ENCODE measurements at regions not wholly inside any gene's neighbourhood (a gene's known extent, or its start where the extent isn't known, plus 50 kb on each side); places are given as distances from the start of the nearest gene placed in this dataset.

DNA sequence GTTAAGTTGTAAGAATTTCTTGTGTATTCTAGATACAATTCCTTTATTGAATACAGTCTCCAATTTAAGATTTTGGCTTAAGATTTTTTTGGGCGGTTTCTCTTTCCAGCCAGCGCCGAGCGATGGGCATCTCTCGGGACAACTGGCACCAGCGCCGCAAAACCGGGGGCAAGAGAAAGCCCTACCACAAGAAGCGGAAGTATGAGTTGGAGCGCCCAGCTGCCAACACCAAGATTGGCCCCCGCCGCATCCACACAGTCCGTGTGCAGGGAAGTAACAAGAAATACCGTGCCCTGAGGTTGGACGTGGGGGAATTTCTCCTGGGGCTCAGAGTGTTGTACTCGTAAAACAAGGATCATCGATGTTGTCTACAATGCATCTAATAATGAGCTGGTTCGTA lies 278.7 kb upstream of the TARS1 start (continued):
- TF ChIP-seq NANOG (IDR thresholded peaks at IDR 0.05; ENCODE audit: borderline replicate concordance) = no peak
- TF ChIP-seq POLR2AphosphoS5 (IDR thresholded peaks at IDR 0.05; ENCODE audit: low read depth) = no peak
- no peak for TF ChIP-seq ZNF331 (CRISPR knock-in tag; IDR thresholded peaks at IDR 0.05; ENCODE audit: low read depth)
- TF ChIP-seq JUNB (IDR thresholded peaks at IDR 0.05; ENCODE audit: unreplicated experiment) = no peak
- no peak for TF ChIP-seq STAT1 (IDR thresholded peaks at IDR 0.05; ENCODE audit: unreplicated experiment)
- TF ChIP-seq, protein P1, sequence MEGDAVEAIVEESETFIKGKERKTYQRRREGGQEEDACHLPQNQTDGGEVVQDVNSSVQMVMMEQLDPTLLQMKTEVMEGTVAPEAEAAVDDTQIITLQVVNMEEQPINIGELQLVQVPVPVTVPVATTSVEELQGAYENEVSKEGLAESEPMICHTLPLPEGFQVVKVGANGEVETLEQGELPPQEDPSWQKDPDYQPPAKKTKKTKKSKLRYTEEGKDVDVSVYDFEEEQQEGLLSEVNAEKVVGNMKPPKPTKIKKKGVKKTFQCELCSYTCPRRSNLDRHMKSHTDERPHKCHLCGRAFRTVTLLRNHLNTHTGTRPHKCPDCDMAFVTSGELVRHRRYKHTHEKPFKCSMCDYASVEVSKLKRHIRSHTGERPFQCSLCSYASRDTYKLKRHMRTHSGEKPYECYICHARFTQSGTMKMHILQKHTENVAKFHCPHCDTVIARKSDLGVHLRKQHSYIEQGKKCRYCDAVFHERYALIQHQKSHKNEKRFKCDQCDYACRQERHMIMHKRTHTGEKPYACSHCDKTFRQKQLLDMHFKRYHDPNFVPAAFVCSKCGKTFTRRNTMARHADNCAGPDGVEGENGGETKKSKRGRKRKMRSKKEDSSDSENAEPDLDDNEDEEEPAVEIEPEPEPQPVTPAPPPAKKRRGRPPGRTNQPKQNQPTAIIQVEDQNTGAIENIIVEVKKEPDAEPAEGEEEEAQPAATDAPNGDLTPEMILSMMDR (conservative IDR thresholded peaks at IDR 0.05; ENCODE audit: low read depth in 2 of 2) = no peak
- no peak for TF ChIP-seq EZH2phosphoT487 (IDR thresholded peaks at IDR 0.05; ENCODE audit: unreplicated experiment)
- TF ChIP-seq, protein P2, sequence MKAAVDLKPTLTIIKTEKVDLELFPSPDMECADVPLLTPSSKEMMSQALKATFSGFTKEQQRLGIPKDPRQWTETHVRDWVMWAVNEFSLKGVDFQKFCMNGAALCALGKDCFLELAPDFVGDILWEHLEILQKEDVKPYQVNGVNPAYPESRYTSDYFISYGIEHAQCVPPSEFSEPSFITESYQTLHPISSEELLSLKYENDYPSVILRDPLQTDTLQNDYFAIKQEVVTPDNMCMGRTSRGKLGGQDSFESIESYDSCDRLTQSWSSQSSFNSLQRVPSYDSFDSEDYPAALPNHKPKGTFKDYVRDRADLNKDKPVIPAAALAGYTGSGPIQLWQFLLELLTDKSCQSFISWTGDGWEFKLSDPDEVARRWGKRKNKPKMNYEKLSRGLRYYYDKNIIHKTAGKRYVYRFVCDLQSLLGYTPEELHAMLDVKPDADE (IDR thresholded peaks at IDR 0.05) = no peak

DNA sequence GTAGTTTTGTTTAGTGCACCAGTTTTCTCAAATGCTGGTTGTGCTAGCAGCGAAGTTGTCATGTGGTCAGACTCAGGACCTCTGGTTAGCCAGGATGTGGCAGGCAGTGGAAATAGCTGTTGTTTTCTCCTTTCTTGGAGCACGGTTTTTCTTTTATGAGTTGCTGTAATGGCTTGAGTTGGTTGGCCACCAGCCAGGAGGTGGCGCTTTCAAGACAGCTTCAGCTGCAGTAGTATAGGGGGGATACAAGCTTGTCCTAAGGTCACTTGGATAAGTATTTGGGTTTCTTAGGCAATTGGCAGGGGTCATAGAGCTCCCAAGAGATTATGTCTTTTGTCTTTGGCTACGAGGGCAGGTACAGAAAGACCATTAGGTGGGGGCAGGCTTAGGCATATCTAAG lies 274.2 kb upstream of the TARS1 start:
- Mint-ChIP-seq H3K27ac (no peak overlapping the region), H3K27me3 (ENCODE audit: insufficient read depth, low read depth, poor library complexity) (peaks cover 2% of the 10 kb centered on the region), H3K4me3 (no peak overlapping the region), H3K36me3 (ENCODE audit: low read depth) (peaks cover 12% of the 10 kb centered on the region; the same call in 2 of the 3 replicates), H3K9me3 (peaks cover 30% of the 10 kb centered on the region), H3K4me1 (no peaks in the 10 kb centered on the region)
- Histone ChIP-seq H3K79me2 (replicated peaks; ENCODE audit: insufficient read depth) (no peaks in the 10 kb centered on the region), H3K36me3 (ENCODE audit: insufficient read depth) (peaks cover 9% of the 10 kb centered on the region; the same call in 1 of the 2 replicates), H3K4me2 (no peak overlapping the region), H4K20me1 (replicated peaks; ENCODE audit: insufficient read depth) (no peaks in the 10 kb centered on the region), H3K27ac (ENCODE audit: low read depth) (no peak overlapping the region), H3K27me3 (ENCODE audit: insufficient read depth) (no peaks in the 10 kb centered on the region), H3K4me3 (no peak overlapping the region), H3F3A (replicated peaks; ENCODE audit: low read depth) (no peaks in the 10 kb centered on the region), H3K4me1 (ENCODE audit: insufficient read depth) (no peaks in the 10 kb centered on the region), H2AFZ (peak overlapping the region; percentile 64; the same call in 1 of the 2 replicates), H3K9me2 (ENCODE audit: insufficient read depth) (no peaks in the 10 kb centered on the region)
- TF ChIP-seq, protein P1 (conservative IDR thresholded peaks at IDR 0.05; ENCODE audit: low read depth in 2 of 2) = peak; percentile 49 to 67
- no peak for TF ChIP-seq POLR2AphosphoS5 (IDR thresholded peaks at IDR 0.05; ENCODE audit: low read depth)
- DNase-seq (ENCODE audit: low spot score) (peak; percentile 36), ATAC-seq (peak; percentile 43; the same call in 2 of the 3 replicates)

DNA sequence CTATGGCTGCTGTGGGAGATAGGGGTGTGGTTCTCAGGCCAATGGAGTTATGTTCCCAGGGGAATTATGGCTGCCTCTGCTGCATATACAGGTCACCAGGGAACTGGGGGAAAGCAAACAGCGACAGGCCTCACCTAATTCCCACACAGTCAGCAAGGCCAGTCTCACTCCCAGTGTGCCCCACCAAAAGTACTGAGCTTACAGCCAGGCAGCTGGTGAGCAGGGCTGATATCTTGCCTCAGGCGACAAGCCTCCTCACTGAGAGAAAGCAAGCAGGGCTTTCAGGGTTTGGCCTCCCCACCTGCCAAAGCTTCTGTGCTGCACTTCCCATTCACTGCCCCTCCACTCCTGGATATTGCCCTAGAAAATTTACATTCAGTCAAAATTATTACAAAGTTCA lies 273.8 kb upstream of the TARS1 start:
- no peaks in the 10 kb centered on the region for H3K4me1 Mint-ChIP-seq
- ATAC-seq = no peak
- TF ChIP-seq, protein P3, sequence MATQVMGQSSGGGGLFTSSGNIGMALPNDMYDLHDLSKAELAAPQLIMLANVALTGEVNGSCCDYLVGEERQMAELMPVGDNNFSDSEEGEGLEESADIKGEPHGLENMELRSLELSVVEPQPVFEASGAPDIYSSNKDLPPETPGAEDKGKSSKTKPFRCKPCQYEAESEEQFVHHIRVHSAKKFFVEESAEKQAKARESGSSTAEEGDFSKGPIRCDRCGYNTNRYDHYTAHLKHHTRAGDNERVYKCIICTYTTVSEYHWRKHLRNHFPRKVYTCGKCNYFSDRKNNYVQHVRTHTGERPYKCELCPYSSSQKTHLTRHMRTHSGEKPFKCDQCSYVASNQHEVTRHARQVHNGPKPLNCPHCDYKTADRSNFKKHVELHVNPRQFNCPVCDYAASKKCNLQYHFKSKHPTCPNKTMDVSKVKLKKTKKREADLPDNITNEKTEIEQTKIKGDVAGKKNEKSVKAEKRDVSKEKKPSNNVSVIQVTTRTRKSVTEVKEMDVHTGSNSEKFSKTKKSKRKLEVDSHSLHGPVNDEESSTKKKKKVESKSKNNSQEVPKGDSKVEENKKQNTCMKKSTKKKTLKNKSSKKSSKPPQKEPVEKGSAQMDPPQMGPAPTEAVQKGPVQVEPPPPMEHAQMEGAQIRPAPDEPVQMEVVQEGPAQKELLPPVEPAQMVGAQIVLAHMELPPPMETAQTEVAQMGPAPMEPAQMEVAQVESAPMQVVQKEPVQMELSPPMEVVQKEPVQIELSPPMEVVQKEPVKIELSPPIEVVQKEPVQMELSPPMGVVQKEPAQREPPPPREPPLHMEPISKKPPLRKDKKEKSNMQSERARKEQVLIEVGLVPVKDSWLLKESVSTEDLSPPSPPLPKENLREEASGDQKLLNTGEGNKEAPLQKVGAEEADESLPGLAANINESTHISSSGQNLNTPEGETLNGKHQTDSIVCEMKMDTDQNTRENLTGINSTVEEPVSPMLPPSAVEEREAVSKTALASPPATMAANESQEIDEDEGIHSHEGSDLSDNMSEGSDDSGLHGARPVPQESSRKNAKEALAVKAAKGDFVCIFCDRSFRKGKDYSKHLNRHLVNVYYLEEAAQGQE (IDR thresholded peaks at IDR 0.05; ENCODE audit: unreplicated experiment) = no peak
- no peak for TF ChIP-seq EZH2 (IDR thresholded peaks at IDR 0.05; ENCODE audit: low read depth, unreplicated experiment)

More for the DNA sequence above, 273.8 kb upstream of the TARS1 start:
- no peaks in the 10 kb centered on the region for H3K27me3 ChIP-seq (ENCODE audit: insufficient read depth)
- Mint-ChIP-seq H3K4me3 (no peak overlapping the region), H3K9me3 (peaks cover 30% of the 10 kb centered on the region), H3K27ac (no peak overlapping the region), H3K36me3 (ENCODE audit: low read depth) (peaks cover 12% of the 10 kb centered on the region; the same call in 2 of the 3 replicates), H3K27me3 (ENCODE audit: insufficient read depth, low read depth, poor library complexity) (peaks cover 2% of the 10 kb centered on the region)
- no peaks in the 10 kb centered on the region for H3K9me2 ChIP-seq (ENCODE audit: insufficient read depth)
- H3K27ac ChIP-seq (ENCODE audit: low read depth) = no peak overlapping the region
- H3F3A ChIP-seq (replicated peaks; ENCODE audit: low read depth) = no peaks in the 10 kb centered on the region
- peaks cover 9% of the 10 kb centered on the region; the same call in 1 of the 2 replicates for H3K36me3 ChIP-seq (ENCODE audit: insufficient read depth)
- no peak overlapping the region for H3K4me3 ChIP-seq
- no peaks in the 10 kb centered on the region for H3K79me2 ChIP-seq (replicated peaks; ENCODE audit: insufficient read depth)
- H3K4me1 ChIP-seq (ENCODE audit: insufficient read depth) = no peaks in the 10 kb centered on the region
- peak overlapping the region; percentile 40; the same call in 1 of the 2 replicates for H2AFZ ChIP-seq
- H3K4me2 ChIP-seq = no peak overlapping the region
- no peaks in the 10 kb centered on the region for H4K20me1 ChIP-seq (replicated peaks; ENCODE audit: insufficient read depth)
- DNase-seq (ENCODE audit: low spot score) = no peak

Data from GM23338 (cell line).